Breast epithelium (tissue), 3 donors: ENCODE measurements at regions not wholly inside any gene's neighbourhood (a gene's known extent, or its start where the extent isn't known, plus 50 kb on each side); places are given as distances from the start of the nearest gene placed in this dataset.

Experiments used
- POLR2AphosphoS5 ChIP-seq, 3 donors: sonication (generic); formaldehyde crosslinking; IDR thresholded peaks; one replicate each; pipeline ENCODE4 v1.6.1; 2017; ENCODE audit warnings: antibody characterized with exemption in 3 of 3
- TF ChIP-seq, protein P1 (sequence below), 3 donors: fragments of 450-650 bp; IDR thresholded peaks; one replicate each; pipeline ENCODE4 v1.5.1; 2016 to 2017; ENCODE audit warnings: antibody characterized with exemption in 3 of 3, mild to moderate bottlenecking in 3 of 3, moderate library complexity in 3 of 3

DNA sequence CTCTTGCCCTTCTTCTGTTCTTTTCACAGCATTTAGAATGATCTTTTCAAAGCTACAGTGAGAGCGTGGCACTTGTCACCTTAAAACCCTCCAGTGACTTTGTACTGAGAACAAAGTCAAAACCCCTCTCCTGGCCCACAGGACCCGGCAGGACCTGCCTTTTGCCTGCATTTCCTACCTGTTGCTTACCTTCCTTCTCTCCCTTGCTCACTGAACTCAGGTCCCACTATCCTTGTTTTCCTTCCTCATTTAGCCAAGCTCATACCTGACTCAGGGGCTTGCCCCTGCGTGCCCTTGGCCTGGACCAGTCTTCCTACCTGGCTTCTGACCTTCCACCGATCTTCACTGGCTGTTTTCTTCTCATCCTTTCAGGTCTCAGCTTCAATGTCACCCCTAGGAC lies 112.3 kb upstream of the PRMT8 start:
- TF ChIP-seq, protein P1, sequence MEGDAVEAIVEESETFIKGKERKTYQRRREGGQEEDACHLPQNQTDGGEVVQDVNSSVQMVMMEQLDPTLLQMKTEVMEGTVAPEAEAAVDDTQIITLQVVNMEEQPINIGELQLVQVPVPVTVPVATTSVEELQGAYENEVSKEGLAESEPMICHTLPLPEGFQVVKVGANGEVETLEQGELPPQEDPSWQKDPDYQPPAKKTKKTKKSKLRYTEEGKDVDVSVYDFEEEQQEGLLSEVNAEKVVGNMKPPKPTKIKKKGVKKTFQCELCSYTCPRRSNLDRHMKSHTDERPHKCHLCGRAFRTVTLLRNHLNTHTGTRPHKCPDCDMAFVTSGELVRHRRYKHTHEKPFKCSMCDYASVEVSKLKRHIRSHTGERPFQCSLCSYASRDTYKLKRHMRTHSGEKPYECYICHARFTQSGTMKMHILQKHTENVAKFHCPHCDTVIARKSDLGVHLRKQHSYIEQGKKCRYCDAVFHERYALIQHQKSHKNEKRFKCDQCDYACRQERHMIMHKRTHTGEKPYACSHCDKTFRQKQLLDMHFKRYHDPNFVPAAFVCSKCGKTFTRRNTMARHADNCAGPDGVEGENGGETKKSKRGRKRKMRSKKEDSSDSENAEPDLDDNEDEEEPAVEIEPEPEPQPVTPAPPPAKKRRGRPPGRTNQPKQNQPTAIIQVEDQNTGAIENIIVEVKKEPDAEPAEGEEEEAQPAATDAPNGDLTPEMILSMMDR (IDR thresholded peaks at IDR 0.05) = no peak
- TF ChIP-seq POLR2AphosphoS5 (IDR thresholded peaks at IDR 0.05) = no peak
